T-cell (primary cell): ENCODE measurements at regions not wholly inside any gene's neighbourhood (a gene's known extent, or its start where the extent isn't known, plus 50 kb on each side); places are given as distances from the start of the nearest gene placed in this dataset.
"Not testable (repeated sequence)": the region's sequence is repeated elsewhere in the genome, so short reads cannot be mapped to it uniquely, and the experiment has no call there.

ENCODE experiments used
- ATAC-seq, 4 experiments: fragments of 200-7000 bp in 3 of 4; fragments of 150-1000 bp in 1 of 4; cut with Tn5 transposase; replicated peaks in 1 of 4; 1 replicate in 3 of 4; 2 replicates in 1 of 4; pipeline ENCODE4 v1.10.0; 2021; ENCODE audit warnings: moderate library complexity in 3 of 4, mild to moderate bottlenecking in 2 of 4, moderate number of reproducible peaks in 1 of 4
- CTCF ChIA-PET, 2 donors: fragments of 300-600 bp; sonication (Branson Sonifier 250); formaldehyde crosslinking; loops; one replicate each; lab custom pipeline; 2022; ENCODE audit warnings: antibody characterized with exemption in 2 of 2; lab: Charles Lee
- POLR2A ChIA-PET, 2 donors: fragments of 300-600 bp; sonication (Branson Sonifier 250); formaldehyde crosslinking; loops; one replicate each; lab custom pipeline; 2022; ENCODE audit warnings: antibody characterized with exemption in 2 of 2; lab: Charles Lee
- DNase-seq, 35 experiments: peaks; one replicate each; pipeline versions ENCODE4 v3.0.0 to v3.0.0-alpha.2; 2013 to 2023
- H3K27ac ChIP-seq: one replicate; pipeline ENCODE4 v1.5.1; 2013; ENCODE audit warnings: low read length
- H3K27me3 ChIP-seq, 2 experiments: replicated peaks in 1 of 2; 1 replicate in 1 of 2; 2 replicates in 1 of 2; pipeline versions ENCODE4 v1.6.1 to v1.7.0; 2013; ENCODE audit warnings: low read length in 1 of 2, mixed read lengths in 1 of 2; ENCODE audit not compliant: control insufficient read depth in 2 of 2, insufficient read depth in 2 of 2; ENCODE audit errors: extremely low read depth in 1 of 2
- H3K36me3 ChIP-seq, 2 donors: 1 replicate in 1 of 2; 2 replicates in 1 of 2; pipeline versions ENCODE4 v1.6.1 to v1.7.0; 2013; ENCODE audit warnings: low read length in 1 of 2; ENCODE audit not compliant: control insufficient read depth in 2 of 2, insufficient read depth in 1 of 2; ENCODE audit errors: extremely low read depth in 1 of 2
- H3K4me1 ChIP-seq, 2 experiments: 1 replicate in 1 of 2; 2 replicates in 1 of 2; pipeline versions ENCODE4 v1.6.1 to v1.7.0; 2013; ENCODE audit warnings: low read length in 2 of 2, mixed read lengths in 1 of 2; ENCODE audit not compliant: insufficient read depth in 2 of 2, control insufficient read depth in 1 of 2; ENCODE audit errors: extremely low read depth in 1 of 2
- H3K4me3 ChIP-seq, 2 donors: 1 replicate in 1 of 2; 2 replicates in 1 of 2; pipeline versions ENCODE4 v1.5.1 to v1.7.0; 2013; ENCODE audit warnings: mild to moderate bottlenecking in 2 of 2, low read length in 1 of 2, moderate library complexity in 1 of 2; ENCODE audit not compliant: control insufficient read depth in 1 of 2; ENCODE audit errors: extremely low read depth in 1 of 2
- H3K9me3 ChIP-seq: 2 replicates; pipeline ENCODE4 v1.7.0; 2013
- H3K27ac Mint-ChIP-seq, 2 donors: one replicate each; pipeline ENCODE4 v1.8.0; 2020 to 2021; ENCODE audit warnings: mild to moderate bottlenecking in 2 of 2, mixed read lengths in 2 of 2
- H3K27me3 Mint-ChIP-seq, 2 donors: one replicate each; pipeline ENCODE4 v1.8.0; 2021 to 2022; ENCODE audit warnings: mixed read lengths in 2 of 2
- H3K36me3 Mint-ChIP-seq: one replicate; pipeline ENCODE4 v1.8.0; 2021; ENCODE audit warnings: mixed read lengths
- H3K4me1 Mint-ChIP-seq, 3 donors: one replicate each; pipeline ENCODE4 v1.8.0; 2020 to 2022; ENCODE audit warnings: mixed read lengths in 3 of 3, mild to moderate bottlenecking in 1 of 3
- H3K4me3 Mint-ChIP-seq, 3 donors: one replicate each; pipeline ENCODE4 v1.8.0; 2020 to 2022; ENCODE audit warnings: mild to moderate bottlenecking in 3 of 3, mixed read lengths in 3 of 3, moderate library complexity in 3 of 3
- H3K9me3 Mint-ChIP-seq, 3 donors: one replicate each; pipeline ENCODE4 v1.8.0; 2020 to 2022; ENCODE audit warnings: mixed read lengths in 3 of 3
- WGBS: methylation state at CpG from one replicate; pipeline ENCODE4 v1.1.5; 2013; ENCODE audit warnings: missing lambda C conversion rate; ENCODE audit not compliant: insufficient coverage; 5-methylcytosine and 5-hydroxymethylcytosine counted together

- WGBS: no CpG with 5 or more reads among the region's 3 CpGs
- H3K9me3 ChIP-seq, H3K27me3 ChIP-seq, H3K27me3 Mint-ChIP-seq, H3K27ac ChIP-seq, H3K36me3 Mint-ChIP-seq, H3K27ac Mint-ChIP-seq, ATAC-seq, H3K4me3 ChIP-seq, H3K9me3 Mint-ChIP-seq, H3K4me3 Mint-ChIP-seq, POLR2A ChIA-PET, DNase-seq, H3K4me1 Mint-ChIP-seq, H3K36me3 ChIP-seq, CTCF ChIA-PET, H3K4me1 ChIP-seq: not testable (repeated sequence)
These were observed 79.8 kb downstream of the LGALS9B start for GRCh38 chr17:20387549-20387948.

- H3K9me3 ChIP-seq, H3K4me1 ChIP-seq, H3K4me1 Mint-ChIP-seq, H3K27me3 ChIP-seq, POLR2A ChIA-PET, H3K9me3 Mint-ChIP-seq, H3K36me3 Mint-ChIP-seq, H3K27ac ChIP-seq, H3K4me3 ChIP-seq, H3K36me3 ChIP-seq, CTCF ChIA-PET: not testable (repeated sequence)
- Mint-ChIP-seq H3K4me3 (peak overlapping the region in 2 of 3 donors; percentile 58 to 60), H3K27ac (peak overlapping the region in 1 of 2 donors; percentile 30), H3K27me3 (peaks cover 10% of the 10 kb centered on the region in 2 donors)
- peak; percentile 67 to 74 (median 70) for ATAC-seq
- WGBS: no CpG with 5 or more reads among the region's 20 CpGs
- peak in 20 of 35 experiments; percentile 0 to 45 (median 8) for DNase-seq
These were observed 85.7 kb downstream of the LGALS9B start for GRCh38 chr17:20381358-20382300.

- H3K36me3 ChIP-seq, H3K27ac ChIP-seq, H3K4me3 Mint-ChIP-seq, DNase-seq, CTCF ChIA-PET, H3K27ac Mint-ChIP-seq, H3K36me3 Mint-ChIP-seq, H3K9me3 ChIP-seq, H3K4me3 ChIP-seq, H3K9me3 Mint-ChIP-seq, ATAC-seq, H3K27me3 ChIP-seq, H3K4me1 Mint-ChIP-seq, POLR2A ChIA-PET, H3K4me1 ChIP-seq: not testable (repeated sequence)
- WGBS: no CpG with 5 or more reads among the region's 2 CpGs
- H3K27me3 Mint-ChIP-seq: peaks cover 15 to 16% of the 10 kb centered on the region in 2 donors
These were observed 86.7 kb downstream of the LGALS9B start for GRCh38 chr17:20380625-20381024.

GRCh38 chr17:20379251-20379650 is 88.1 kb downstream of the LGALS9B start:
- CTCF ChIA-PET, DNase-seq: not testable (repeated sequence)

DNA sequence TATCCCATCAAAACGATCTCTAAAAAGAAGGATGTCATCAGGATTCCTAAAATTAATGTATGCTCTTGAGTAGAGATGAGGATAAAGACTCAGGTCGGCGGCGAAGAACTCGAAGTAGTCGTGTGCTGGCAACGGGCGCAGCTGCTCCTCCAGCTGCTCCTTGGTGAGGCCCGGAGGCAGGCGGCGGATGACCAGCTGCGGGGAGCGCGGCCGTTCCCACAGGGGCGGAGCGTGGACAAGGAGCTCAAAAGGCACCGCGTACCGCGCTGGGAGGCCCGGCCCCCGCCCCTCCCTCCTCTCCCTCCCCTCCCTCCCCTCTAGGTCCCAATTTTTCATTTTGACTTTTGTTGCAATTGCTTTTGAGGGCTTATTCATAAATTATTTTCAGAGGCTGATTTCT is 90.7 kb downstream of the LGALS9B start:
- CTCF ChIA-PET, H3K27ac Mint-ChIP-seq: not testable (repeated sequence)

More at GRCh38 chr17:20379251-20379650, 88.1 kb downstream of the LGALS9B start:
- H3K4me3 Mint-ChIP-seq, H3K27me3 ChIP-seq, H3K27ac ChIP-seq, POLR2A ChIA-PET, H3K4me3 ChIP-seq, H3K36me3 ChIP-seq, H3K27ac Mint-ChIP-seq, ATAC-seq, H3K4me1 Mint-ChIP-seq, H3K9me3 ChIP-seq, H3K9me3 Mint-ChIP-seq, H3K36me3 Mint-ChIP-seq, H3K4me1 ChIP-seq: not testable (repeated sequence)
- peaks cover 15 to 16% of the 10 kb centered on the region in 2 donors for H3K27me3 Mint-ChIP-seq

DNA sequence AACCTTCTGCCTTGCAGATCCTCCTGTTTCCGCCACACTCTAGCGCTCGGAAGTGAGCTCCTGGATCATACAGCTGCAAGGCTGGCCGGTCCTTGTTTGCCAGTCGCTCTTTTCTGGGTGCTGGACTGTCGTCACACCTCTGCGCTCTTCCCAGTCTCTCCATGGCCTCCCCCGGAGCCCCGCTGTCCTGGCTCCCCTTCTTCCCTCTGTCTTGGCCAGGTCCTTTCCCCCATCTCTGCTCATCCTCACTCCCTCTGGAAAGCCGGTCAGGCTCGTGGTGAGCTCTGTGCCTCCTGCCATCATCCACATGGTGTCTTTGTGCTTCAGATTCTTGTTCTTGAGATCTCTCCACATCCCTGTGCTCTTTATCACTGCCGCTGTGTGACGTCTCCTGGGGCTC is 91.6 kb downstream of the LGALS9B start:
- ATAC-seq: not testable (repeated sequence)

More for the DNA sequence above, 90.7 kb downstream of the LGALS9B start:
- H3K27me3 ChIP-seq, ATAC-seq, H3K4me3 Mint-ChIP-seq, H3K36me3 ChIP-seq, POLR2A ChIA-PET, DNase-seq, H3K4me1 ChIP-seq, H3K36me3 Mint-ChIP-seq, H3K4me3 ChIP-seq, H3K27ac ChIP-seq, H3K9me3 ChIP-seq, H3K4me1 Mint-ChIP-seq, H3K9me3 Mint-ChIP-seq: not testable (repeated sequence)
- no CpG with 5 or more reads among the region's 23 CpGs for WGBS
- peaks cover 16 to 18% of the 10 kb centered on the region in 2 donors for H3K27me3 Mint-ChIP-seq

More for the DNA sequence above, 91.6 kb downstream of the LGALS9B start:
- H3K4me1 Mint-ChIP-seq, H3K27me3 ChIP-seq, H3K4me3 Mint-ChIP-seq, POLR2A ChIA-PET, H3K36me3 Mint-ChIP-seq, H3K9me3 ChIP-seq, H3K9me3 Mint-ChIP-seq, H3K27ac Mint-ChIP-seq, H3K4me1 ChIP-seq, H3K27ac ChIP-seq, CTCF ChIA-PET, H3K4me3 ChIP-seq, DNase-seq, H3K36me3 ChIP-seq: not testable (repeated sequence)
- H3K27me3 Mint-ChIP-seq: peaks cover 11 to 12% of the 10 kb centered on the region in 2 donors
- 79% methylated on average over 2 of the region's 13 CpGs for WGBS
